Hepatocyte (in vitro differentiated cells): ENCODE measurements at regions not wholly inside any gene's neighbourhood (a gene's known extent, or its start where the extent isn't known, plus 50 kb on each side); places are given as distances from the start of the nearest gene placed in this dataset.

Experiments used
- CTCF ChIP-seq: fragments of 200-600 bp; sonication (generic); IDR thresholded peaks from 2 replicates; pipeline ENCODE4 v1.5.1; 2016; ENCODE audit warnings: antibody characterized with exemption, mild to moderate bottlenecking; ENCODE audit not compliant: poor library complexity
- EZH2 ChIP-seq: fragments of 200-600 bp; sonication (generic); IDR thresholded peaks from 2 replicates; pipeline ENCODE4 v1.6.1; 2016; ENCODE audit warnings: antibody characterized with exemption, mild to moderate bottlenecking, borderline replicate concordance
- EZH2phosphoT487 ChIP-seq: fragments of 200-600 bp; sonication (generic); IDR thresholded peaks from one replicate; pipeline ENCODE4 v1.6.1; 2018; ENCODE audit warnings: antibody characterized with exemption, mild to moderate bottlenecking, low read depth, moderate library complexity; ENCODE audit not compliant: unreplicated experiment, severe bottlenecking

DNA sequence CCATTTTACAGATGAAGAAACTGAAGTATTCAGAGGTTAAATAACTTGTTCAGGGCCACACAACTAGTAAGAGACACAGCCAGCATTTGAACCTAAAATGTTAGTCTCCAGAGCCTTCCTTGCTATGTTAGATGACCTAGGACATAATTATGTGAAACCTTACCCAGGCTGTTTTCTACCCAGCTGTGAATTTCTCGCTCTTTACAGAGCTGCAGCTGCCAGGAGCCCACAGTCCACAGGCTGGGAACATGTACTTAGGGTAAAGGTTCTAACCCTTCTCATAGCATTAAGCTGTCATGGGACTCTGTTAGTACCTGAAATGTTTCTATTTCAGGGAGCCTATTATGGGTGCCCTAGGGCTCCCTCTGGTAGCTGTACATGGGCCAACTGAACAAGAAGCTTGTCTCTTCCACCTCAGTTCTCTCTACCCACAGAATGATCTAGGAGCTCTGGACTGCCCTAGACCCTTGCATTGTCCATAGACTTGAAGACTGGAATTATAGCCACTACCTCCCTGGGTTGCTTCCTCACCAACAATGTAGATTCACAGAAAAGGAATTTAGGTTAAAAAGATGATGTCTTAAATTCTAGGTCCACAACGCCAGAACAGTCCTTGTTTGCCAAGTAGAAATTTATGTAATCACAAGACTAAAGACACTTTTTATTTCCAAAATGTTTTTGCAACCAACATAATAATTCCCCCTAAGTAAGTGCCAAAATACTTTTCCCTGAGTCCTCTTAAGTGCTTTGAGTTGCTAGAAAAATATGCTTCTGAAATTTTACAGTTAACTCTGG is 262.9 kb downstream of the PIK3R1 start:
- no peak for TF ChIP-seq EZH2
- no peak for TF ChIP-seq CTCF
- no peak for TF ChIP-seq EZH2phosphoT487
